SHP77 (cell line): ENCODE measurements at regions not wholly inside any gene's neighbourhood (a gene's known extent, or its start where the extent isn't known, plus 50 kb on each side); places are given as distances from the start of the nearest gene placed in this dataset.
A peak's percentile ranks its signal among the peaks of the same experiment; 100 is the strongest.

Experiments
- DNase-seq, 2 experiments: peaks; one replicate each; lab custom pipeline; 2025; lab: John Stamatoyannopoulos, UW

GRCh38 chr9:4384750-4385149 is 84.9 kb upstream of the GLIS3 start:
- no peak for DNase-seq

GRCh38 chr9:4382722-4383317 is 83.0 kb upstream of the GLIS3 start:
- DNase-seq, result no peak

GRCh38 chr9:4381744-4382143 is 81.9 kb upstream of the GLIS3 start:
- DNase-seq, result no peak

- no peak for DNase-seq
Measured at GRCh38 chr9:4380406-4380805, 80.5 kb upstream of the GLIS3 start.

GRCh38 chr9:4375424-4376200 is 75.7 kb upstream of the GLIS3 start:
- peak in 1 of 2 experiments; percentile 5 for DNase-seq

- no peak for DNase-seq
Measured at GRCh38 chr9:4371108-4371507, 71.2 kb upstream of the GLIS3 start.

- no peak for DNase-seq
Measured at GRCh38 chr9:4370501-4370900, 70.6 kb upstream of the GLIS3 start.

- peak; percentile 30 to 34 for DNase-seq
Measured at GRCh38 chr9:4366591-4367330, 66.9 kb upstream of the GLIS3 start.

GRCh38 chr9:4365055-4365454 is 65.2 kb upstream of the GLIS3 start:
- DNase-seq, result no peak

GRCh38 chr9:4362281-4362680 is 62.4 kb upstream of the GLIS3 start:
- DNase-seq, result no peak

GRCh38 chr9:4359016-4359415 is 59.1 kb upstream of the GLIS3 start:
- DNase-seq, result no peak

GRCh38 chr9:4357929-4358328 is 58.1 kb upstream of the GLIS3 start:
- no peak for DNase-seq

- no peak for DNase-seq
Measured at GRCh38 chr9:4356306-4356705, 56.4 kb upstream of the GLIS3 start.

- no peak for DNase-seq
Measured at GRCh38 chr9:4353236-4353635, 53.4 kb upstream of the GLIS3 start.

- DNase-seq, result no peak
Measured at GRCh38 chr9:4349816-4350418, 50.0 kb upstream of the GLIS3 start.
